ENCODE measurements at regions not wholly inside any gene's neighbourhood (a gene's known extent, or its start where the extent isn't known, plus 50 kb on each side); places are given as distances from the start of the nearest gene placed in this dataset.
"Not testable (repeated sequence)": the region's sequence is repeated elsewhere in the genome, so short reads cannot be mapped to it uniquely, and the experiment has no call there.

- in situ Hi-C loops (cut with HindIII; ENCODE audit: low sequenced_read_pairs) = no loop called here
- no peak for DNase-seq (ENCODE audit: low read depth)
- no peak overlapping the region for H3K4me3 ChIP-seq (ENCODE audit: low read depth, low read length)
- TF ChIP-seq CTCF (IDR thresholded peaks at IDR 0.05; ENCODE audit: low read depth, low read length, missing control alignments) = no peak
Measured at GRCh38 chr5:129284010-129284409, 176.1 kb upstream of the ADAMTS19 start.

- DNase-seq (ENCODE audit: low read depth); in situ Hi-C loops (cut with HindIII; ENCODE audit: low sequenced_read_pairs); H3K4me3 ChIP-seq (ENCODE audit: low read depth, low read length): not testable (repeated sequence)
Measured at GRCh38 chr5:129294216-129294615, 165.9 kb upstream of the ADAMTS19 start.

- no peak for TF ChIP-seq CTCF (IDR thresholded peaks at IDR 0.05; ENCODE audit: low read depth, low read length, missing control alignments)
- in situ Hi-C loops (cut with HindIII; ENCODE audit: low sequenced_read_pairs) = no loop called here
- no peak for DNase-seq (ENCODE audit: low read depth)
- H3K4me3 ChIP-seq (ENCODE audit: low read depth, low read length) = no peak overlapping the region
Measured at GRCh38 chr5:129306725-129307124, 153.4 kb upstream of the ADAMTS19 start.

GRCh38 chr5:129322968-129323367, 137.1 kb upstream of the ADAMTS19 start:
- no peak overlapping the region for H3K4me3 ChIP-seq (ENCODE audit: low read depth, low read length)
- no peak for TF ChIP-seq CTCF (IDR thresholded peaks at IDR 0.05; ENCODE audit: low read depth, low read length, missing control alignments)
- in situ Hi-C loops (cut with HindIII; ENCODE audit: low sequenced_read_pairs) = no loop called here
- no peak for DNase-seq (ENCODE audit: low read depth)

GRCh38 chr5:129341306-129341705, 118.8 kb upstream of the ADAMTS19 start:
- in situ Hi-C loops (cut with HindIII; ENCODE audit: low sequenced_read_pairs) = no loop called here
- no peak for DNase-seq (ENCODE audit: low read depth)
- H3K4me3 ChIP-seq (ENCODE audit: low read depth, low read length) = no peak overlapping the region
- no peak for TF ChIP-seq CTCF (IDR thresholded peaks at IDR 0.05; ENCODE audit: low read depth, low read length, missing control alignments)

- in situ Hi-C loops (cut with HindIII; ENCODE audit: low sequenced_read_pairs) = no loop called here
- DNase-seq (ENCODE audit: low read depth) = no peak
- TF ChIP-seq CTCF (IDR thresholded peaks at IDR 0.05; ENCODE audit: low read depth, low read length, missing control alignments) = no peak
- H3K4me3 ChIP-seq (ENCODE audit: low read depth, low read length) = no peak overlapping the region
Measured at GRCh38 chr5:129342796-129343195, 117.3 kb upstream of the ADAMTS19 start.

- in situ Hi-C loops (cut with HindIII; ENCODE audit: low sequenced_read_pairs) = no loop called here
- no peak for DNase-seq (ENCODE audit: low read depth)
- no peak for TF ChIP-seq CTCF (IDR thresholded peaks at IDR 0.05; ENCODE audit: low read depth, low read length, missing control alignments)
- no peak overlapping the region for H3K4me3 ChIP-seq (ENCODE audit: low read depth, low read length)
Measured at GRCh38 chr5:129345213-129345924, 114.7 kb upstream of the ADAMTS19 start.
